Calu3 (cell line): ENCODE measurements at regions not wholly inside any gene's neighbourhood (a gene's known extent, or its start where the extent isn't known, plus 50 kb on each side); places are given as distances from the start of the nearest gene placed in this dataset.

Experiments
- BruUV-seq: library from RNA; stranded (reverse); fragments of 400-500 nt; replicated peaks from 2 replicates; lab custom pipeline; 2021; lab: Mats Ljungman, UMichigan
- CTCF ChIA-PET: fragments of 300-600 bp; sonication (Branson Sonifier 250); formaldehyde crosslinking; loops from one replicate; lab custom pipeline; 2022; ENCODE audit warnings: antibody characterized with exemption; lab: Charles Lee
- DNase-seq: peaks from one replicate; pipeline ENCODE4 v3.0.0; 2022
- H3K27ac Mint-ChIP-seq: one replicate; pipeline ENCODE4 v1.8.0; 2022; ENCODE audit warnings: mixed read lengths; ENCODE audit not compliant: unreplicated experiment
- H3K27me3 Mint-ChIP-seq: one replicate; pipeline ENCODE4 v1.8.0; 2022; ENCODE audit warnings: mixed read lengths; ENCODE audit not compliant: unreplicated experiment
- H3K36me3 Mint-ChIP-seq: one replicate; pipeline ENCODE4 v1.8.0; 2022; ENCODE audit warnings: mild to moderate bottlenecking, moderate library complexity, mixed read lengths; ENCODE audit not compliant: insufficient read depth, unreplicated experiment
- H3K4me1 Mint-ChIP-seq: one replicate; pipeline ENCODE4 v1.8.0; 2022; ENCODE audit warnings: mild to moderate bottlenecking, low read depth, mixed read lengths; ENCODE audit not compliant: unreplicated experiment
- H3K4me3 Mint-ChIP-seq: one replicate; pipeline ENCODE4 v1.8.0; 2022; ENCODE audit warnings: mild to moderate bottlenecking, low read depth, moderate library complexity, mixed read lengths; ENCODE audit not compliant: unreplicated experiment
- H3K9me3 Mint-ChIP-seq: one replicate; pipeline ENCODE4 v1.8.0; 2022; ENCODE audit warnings: low read depth, mixed read lengths; ENCODE audit not compliant: unreplicated experiment
- intact Hi-C: fragments of 100-400 bp; cut with micrococcal nuclease; formaldehyde crosslinking; loops from one replicate; pipeline ENCODE4 v1.10.0; 2022; ENCODE audit not compliant: unreplicated experiment
- TF ChIP-seq, protein P1 (sequence below): fragments of 200-600 bp; IDR thresholded peaks from one replicate; pipeline ENCODE4 v1.8.0; 2022; ENCODE audit warnings: antibody characterized with exemption; ENCODE audit not compliant: unreplicated experiment

DNA sequence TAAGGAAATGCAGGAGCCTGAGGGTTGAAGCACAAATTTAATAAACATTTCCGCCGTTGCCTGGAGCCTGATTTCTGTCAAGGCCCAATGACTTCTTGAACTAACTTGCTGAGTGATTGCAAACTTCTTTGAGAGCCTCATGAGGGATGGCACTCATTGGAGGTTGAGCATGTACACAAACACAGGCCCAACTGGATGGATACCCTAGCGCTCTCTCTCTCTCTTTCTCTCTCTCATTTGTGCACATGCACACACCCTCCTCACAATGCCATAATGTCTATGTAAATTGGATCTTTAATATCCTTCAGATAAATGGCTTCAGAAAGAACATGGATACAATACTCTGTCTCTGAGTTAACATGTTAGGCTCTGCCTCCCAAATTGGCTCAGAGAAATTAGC lies 597.7 kb upstream of the CADM1 start:
- no peaks in the 10 kb centered on the region for H3K36me3 Mint-ChIP-seq
- H3K4me1 Mint-ChIP-seq, result no peaks in the 10 kb centered on the region
- peaks cover 8% of the 10 kb centered on the region for H3K27me3 Mint-ChIP-seq
- no peak overlapping the region for H3K4me3 Mint-ChIP-seq
- intact Hi-C loops, result no loop called here
- peaks cover 4% of the 10 kb centered on the region for H3K9me3 Mint-ChIP-seq
- TF ChIP-seq, protein P1, sequence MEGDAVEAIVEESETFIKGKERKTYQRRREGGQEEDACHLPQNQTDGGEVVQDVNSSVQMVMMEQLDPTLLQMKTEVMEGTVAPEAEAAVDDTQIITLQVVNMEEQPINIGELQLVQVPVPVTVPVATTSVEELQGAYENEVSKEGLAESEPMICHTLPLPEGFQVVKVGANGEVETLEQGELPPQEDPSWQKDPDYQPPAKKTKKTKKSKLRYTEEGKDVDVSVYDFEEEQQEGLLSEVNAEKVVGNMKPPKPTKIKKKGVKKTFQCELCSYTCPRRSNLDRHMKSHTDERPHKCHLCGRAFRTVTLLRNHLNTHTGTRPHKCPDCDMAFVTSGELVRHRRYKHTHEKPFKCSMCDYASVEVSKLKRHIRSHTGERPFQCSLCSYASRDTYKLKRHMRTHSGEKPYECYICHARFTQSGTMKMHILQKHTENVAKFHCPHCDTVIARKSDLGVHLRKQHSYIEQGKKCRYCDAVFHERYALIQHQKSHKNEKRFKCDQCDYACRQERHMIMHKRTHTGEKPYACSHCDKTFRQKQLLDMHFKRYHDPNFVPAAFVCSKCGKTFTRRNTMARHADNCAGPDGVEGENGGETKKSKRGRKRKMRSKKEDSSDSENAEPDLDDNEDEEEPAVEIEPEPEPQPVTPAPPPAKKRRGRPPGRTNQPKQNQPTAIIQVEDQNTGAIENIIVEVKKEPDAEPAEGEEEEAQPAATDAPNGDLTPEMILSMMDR, result no peak
- no peak for DNase-seq
- H3K27ac Mint-ChIP-seq, result no peak overlapping the region
- BruUV-seq, result no TSS peak
- CTCF ChIA-PET, result no interaction called here

DNA sequence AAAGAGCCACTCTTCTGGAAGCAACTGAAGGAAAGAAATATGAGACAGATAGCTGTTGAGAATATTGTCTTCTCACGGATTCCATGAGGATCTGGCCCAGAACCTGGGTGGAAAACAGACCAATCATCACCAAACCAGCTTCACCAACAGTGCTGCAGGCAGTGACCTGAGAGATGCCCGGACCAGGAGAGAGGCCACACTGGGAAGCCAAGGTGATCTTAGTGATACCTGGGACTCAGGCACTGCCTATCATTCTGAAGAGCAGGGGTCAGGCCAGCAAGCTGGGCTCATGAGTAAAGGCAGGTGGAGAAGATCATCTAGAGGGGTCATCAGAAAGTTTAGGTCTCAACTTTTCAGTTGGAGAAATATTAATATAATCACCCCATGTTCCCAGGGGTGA lies 595.8 kb upstream of the CADM1 start:
- no peak overlapping the region for H3K27ac Mint-ChIP-seq
- intact Hi-C loops, result no loop called here
- peaks cover 14% of the 10 kb centered on the region for H3K27me3 Mint-ChIP-seq
- no peaks in the 10 kb centered on the region for H3K36me3 Mint-ChIP-seq
- CTCF ChIA-PET, result no interaction called here
- DNase-seq, result no peak
- TF ChIP-seq, protein P1, result no peak
- no peaks in the 10 kb centered on the region for H3K4me1 Mint-ChIP-seq
- peaks cover 4% of the 10 kb centered on the region for H3K9me3 Mint-ChIP-seq
- no TSS peak for BruUV-seq
- no peak overlapping the region for H3K4me3 Mint-ChIP-seq

DNA sequence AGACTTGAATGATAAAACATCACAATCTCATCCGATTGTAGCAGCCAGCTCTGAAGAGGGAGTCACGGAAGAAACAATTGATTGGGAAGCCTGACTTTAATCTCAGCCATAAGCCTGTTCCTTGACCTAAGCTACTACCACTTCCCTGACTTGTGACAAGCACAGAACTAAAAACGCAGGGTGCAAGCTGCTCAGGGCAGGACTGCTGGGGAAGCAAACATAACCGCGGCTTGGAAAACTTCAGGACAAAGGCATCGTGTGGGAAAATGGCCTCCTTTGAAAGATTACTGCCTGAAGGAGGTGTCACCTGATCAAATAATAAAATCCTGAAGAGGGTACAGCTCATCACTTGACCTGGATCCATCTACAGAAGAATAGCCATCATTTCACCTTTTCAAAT lies 595.3 kb upstream of the CADM1 start:
- Mint-ChIP-seq H3K27me3 (peaks cover 14% of the 10 kb centered on the region), H3K4me3 (no peak overlapping the region), H3K36me3 (no peaks in the 10 kb centered on the region), H3K9me3 (peaks cover 4% of the 10 kb centered on the region), H3K27ac (no peak overlapping the region), H3K4me1 (no peaks in the 10 kb centered on the region)
- TF ChIP-seq, protein P1, result no peak
- no TSS peak for BruUV-seq
- intact Hi-C loops, result no loop called here
- no peak for DNase-seq
- CTCF ChIA-PET, result no interaction called here

DNA sequence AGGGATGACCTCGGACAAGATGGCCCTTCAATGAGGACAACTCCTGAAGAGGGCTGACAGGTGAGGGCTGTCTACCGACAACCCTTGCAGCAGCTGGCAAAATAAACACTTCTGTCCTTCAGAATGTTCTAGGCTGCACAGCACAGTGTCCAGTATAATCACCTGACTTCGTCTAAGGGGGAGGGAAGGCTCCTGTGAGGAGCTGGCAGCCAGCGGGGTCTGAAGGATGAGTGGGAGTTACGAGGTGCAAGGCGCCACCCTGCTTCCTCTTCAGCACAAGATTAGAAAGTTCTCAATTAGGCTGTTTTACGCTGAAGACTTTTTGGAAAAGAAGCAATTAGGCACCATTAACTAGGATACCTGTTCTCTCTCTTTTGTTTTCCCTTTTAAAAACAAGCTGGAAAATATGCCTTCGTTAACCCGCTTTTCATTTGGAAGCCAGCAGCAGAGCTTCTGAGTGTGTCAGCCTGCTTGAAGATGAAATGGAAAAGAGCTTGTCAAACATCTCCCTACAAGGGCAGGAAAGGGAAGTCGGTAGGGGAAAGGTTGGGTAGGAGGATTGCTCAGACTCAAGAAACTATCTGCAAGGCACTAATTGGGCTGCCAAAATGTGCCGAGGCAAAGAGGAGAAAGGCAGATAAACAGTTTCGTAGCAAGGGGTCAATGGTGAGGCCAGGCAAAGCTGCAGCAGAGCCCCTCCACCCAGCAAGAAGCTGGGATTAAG lies 592.2 kb upstream of the CADM1 start:
- intact Hi-C loops, result no loop called here
- peaks cover 14% of the 10 kb centered on the region for H3K27me3 Mint-ChIP-seq
- CTCF ChIA-PET, result no interaction called here
- no peaks in the 10 kb centered on the region for H3K36me3 Mint-ChIP-seq
- H3K4me3 Mint-ChIP-seq, result no peak overlapping the region
- no TSS peak for BruUV-seq
- no peak for DNase-seq
- no peaks in the 10 kb centered on the region for H3K4me1 Mint-ChIP-seq
- TF ChIP-seq, protein P1, result no peak
- H3K27ac Mint-ChIP-seq, result no peak overlapping the region
- peaks cover 5% of the 10 kb centered on the region for H3K9me3 Mint-ChIP-seq
